Hepatocyte (in vitro differentiated cells): ENCODE measurements at regions not wholly inside any gene's neighbourhood (a gene's known extent, or its start where the extent isn't known, plus 50 kb on each side); places are given as distances from the start of the nearest gene placed in this dataset.

ENCODE experiments used
- DNase-seq: peaks from one replicate; pipeline ENCODE4 v3.0.0-alpha.2; 2016; ENCODE audit warnings: low spot score
- H2AFZ ChIP-seq: fragments of 200-600 bp; sonication (generic); 2 replicates; pipeline ENCODE4 v1.6.0; 2016; ENCODE audit warnings: antibody characterized with exemption, mild to moderate bottlenecking
- H3K27ac ChIP-seq: fragments of 200-600 bp; sonication (generic); 2 replicates; pipeline ENCODE4 v1.5.1; 2016; ENCODE audit warnings: mild to moderate bottlenecking
- H3K27me3 ChIP-seq: fragments of 200-600 bp; sonication (generic); 2 replicates; pipeline ENCODE4 v1.6.1; 2016
- H3K36me3 ChIP-seq: fragments of 200-600 bp; sonication (generic); replicated peaks from 2 replicates; pipeline ENCODE4 v1.5.1; 2016; ENCODE audit warnings: low read depth; ENCODE audit not compliant: insufficient read depth
- H3K4me1 ChIP-seq: fragments of 200-600 bp; sonication (generic); 2 replicates; pipeline ENCODE4 v1.5.1; 2016; ENCODE audit warnings: mild to moderate bottlenecking, moderate library complexity; ENCODE audit not compliant: insufficient read depth
- H3K4me2 ChIP-seq: fragments of 200-600 bp; sonication (generic); 2 replicates; pipeline ENCODE4 v1.6.0; 2016
- H3K4me3 ChIP-seq: fragments of 200-600 bp; sonication (generic); 2 replicates; pipeline ENCODE4 v1.5.1; 2016; ENCODE audit warnings: mild to moderate bottlenecking
- H3K79me2 ChIP-seq: fragments of 200-600 bp; sonication (generic); 2 replicates; pipeline ENCODE4 v1.6.0; 2017; ENCODE audit warnings: mild to moderate bottlenecking
- H3K9me2 ChIP-seq: fragments of 200-600 bp; sonication (generic); replicated peaks from 2 replicates; pipeline ENCODE4 v1.6.0; 2017; ENCODE audit warnings: mild to moderate bottlenecking; ENCODE audit not compliant: insufficient read depth
- H3K9me3 ChIP-seq: fragments of 200-600 bp; sonication (generic); 2 replicates; pipeline ENCODE4 v1.5.1; 2016; ENCODE audit warnings: low read depth, mild to moderate bottlenecking
- H4K20me1 ChIP-seq: fragments of 200-600 bp; sonication (generic); 2 replicates; pipeline ENCODE4 v1.6.0; 2016; ENCODE audit warnings: mild to moderate bottlenecking; ENCODE audit not compliant: insufficient read depth, poor library complexity, severe bottlenecking
- EZH2 ChIP-seq: fragments of 200-600 bp; sonication (generic); IDR thresholded peaks from 2 replicates; pipeline ENCODE4 v1.6.1; 2016; ENCODE audit warnings: antibody characterized with exemption, mild to moderate bottlenecking, borderline replicate concordance
- EZH2phosphoT487 ChIP-seq: fragments of 200-600 bp; sonication (generic); IDR thresholded peaks from one replicate; pipeline ENCODE4 v1.6.1; 2018; ENCODE audit warnings: antibody characterized with exemption, mild to moderate bottlenecking, low read depth, moderate library complexity; ENCODE audit not compliant: unreplicated experiment, severe bottlenecking
- WGBS: methylation state at CpG from one replicate; pipeline ENCODE4 v1.1.6; 2016; ENCODE audit warnings: low lambda C conversion rate; ENCODE audit errors: missing lambda C conversion rate; 5-methylcytosine and 5-hydroxymethylcytosine counted together
- TF ChIP-seq, protein P1 (sequence below): fragments of 200-600 bp; sonication (generic); IDR thresholded peaks from 2 replicates; pipeline ENCODE4 v1.5.1; 2016; ENCODE audit warnings: antibody characterized with exemption, mild to moderate bottlenecking; ENCODE audit not compliant: poor library complexity

DNA sequence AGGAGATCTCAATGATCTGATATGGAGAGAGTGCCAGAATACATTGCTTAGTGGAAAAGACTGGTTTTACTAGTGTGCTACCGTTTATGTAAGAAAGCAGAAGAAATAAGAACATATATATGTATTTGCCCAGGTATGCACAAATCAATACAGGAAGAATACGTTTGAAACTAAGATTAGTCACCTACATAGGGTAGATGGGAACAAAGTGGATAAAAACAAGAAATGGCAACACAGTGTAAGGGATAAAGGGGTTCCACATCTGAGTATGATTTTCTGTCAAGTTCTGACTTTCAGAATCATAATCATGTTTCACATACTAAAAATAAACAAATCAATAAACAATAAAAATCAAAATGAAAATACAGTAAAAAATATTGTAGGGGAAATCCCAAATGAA lies 148.6 kb upstream of the NAMPT start:
- WGBS, result 77% methylated on average over 2 of the region's 2 CpGs
- Histone ChIP-seq H3K4me1 (no peaks in the 10 kb centered on the region), H3K79me2 (no peaks in the 10 kb centered on the region), H2AFZ (no peak overlapping the region), H3K9me2 (no peaks in the 10 kb centered on the region), H3K4me2 (no peak overlapping the region), H4K20me1 (no peaks in the 10 kb centered on the region), H3K4me3 (no peak overlapping the region), H3K36me3 (no peaks in the 10 kb centered on the region), H3K27me3 (no peaks in the 10 kb centered on the region), H3K27ac (no peak overlapping the region), H3K9me3 (no peaks in the 10 kb centered on the region)
- no peak for DNase-seq
- TF ChIP-seq EZH2 (no peak), EZH2phosphoT487 (no peak)
- TF ChIP-seq, protein P1, sequence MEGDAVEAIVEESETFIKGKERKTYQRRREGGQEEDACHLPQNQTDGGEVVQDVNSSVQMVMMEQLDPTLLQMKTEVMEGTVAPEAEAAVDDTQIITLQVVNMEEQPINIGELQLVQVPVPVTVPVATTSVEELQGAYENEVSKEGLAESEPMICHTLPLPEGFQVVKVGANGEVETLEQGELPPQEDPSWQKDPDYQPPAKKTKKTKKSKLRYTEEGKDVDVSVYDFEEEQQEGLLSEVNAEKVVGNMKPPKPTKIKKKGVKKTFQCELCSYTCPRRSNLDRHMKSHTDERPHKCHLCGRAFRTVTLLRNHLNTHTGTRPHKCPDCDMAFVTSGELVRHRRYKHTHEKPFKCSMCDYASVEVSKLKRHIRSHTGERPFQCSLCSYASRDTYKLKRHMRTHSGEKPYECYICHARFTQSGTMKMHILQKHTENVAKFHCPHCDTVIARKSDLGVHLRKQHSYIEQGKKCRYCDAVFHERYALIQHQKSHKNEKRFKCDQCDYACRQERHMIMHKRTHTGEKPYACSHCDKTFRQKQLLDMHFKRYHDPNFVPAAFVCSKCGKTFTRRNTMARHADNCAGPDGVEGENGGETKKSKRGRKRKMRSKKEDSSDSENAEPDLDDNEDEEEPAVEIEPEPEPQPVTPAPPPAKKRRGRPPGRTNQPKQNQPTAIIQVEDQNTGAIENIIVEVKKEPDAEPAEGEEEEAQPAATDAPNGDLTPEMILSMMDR, result no peak

- H3K27me3 ChIP-seq, result no peaks in the 10 kb centered on the region
- H3K36me3 ChIP-seq, result no peaks in the 10 kb centered on the region
- TF ChIP-seq, protein P1, result no peak
- no peak for TF ChIP-seq EZH2
- no peak for TF ChIP-seq EZH2phosphoT487
- WGBS, result 89% methylated on average over 4 of the region's 4 CpGs
- H3K4me1 ChIP-seq, result no peaks in the 10 kb centered on the region
- no peak overlapping the region for H3K4me2 ChIP-seq
- no peak for DNase-seq
- no peak overlapping the region for H2AFZ ChIP-seq
- H3K9me3 ChIP-seq, result no peaks in the 10 kb centered on the region
- no peak overlapping the region for H3K4me3 ChIP-seq
- H3K9me2 ChIP-seq, result no peaks in the 10 kb centered on the region
- H4K20me1 ChIP-seq, result no peaks in the 10 kb centered on the region
- no peaks in the 10 kb centered on the region for H3K79me2 ChIP-seq
- no peak overlapping the region for H3K27ac ChIP-seq
Measured at GRCh38 chr7:106430535-106431455, 146.0 kb upstream of the NAMPT start.

DNA sequence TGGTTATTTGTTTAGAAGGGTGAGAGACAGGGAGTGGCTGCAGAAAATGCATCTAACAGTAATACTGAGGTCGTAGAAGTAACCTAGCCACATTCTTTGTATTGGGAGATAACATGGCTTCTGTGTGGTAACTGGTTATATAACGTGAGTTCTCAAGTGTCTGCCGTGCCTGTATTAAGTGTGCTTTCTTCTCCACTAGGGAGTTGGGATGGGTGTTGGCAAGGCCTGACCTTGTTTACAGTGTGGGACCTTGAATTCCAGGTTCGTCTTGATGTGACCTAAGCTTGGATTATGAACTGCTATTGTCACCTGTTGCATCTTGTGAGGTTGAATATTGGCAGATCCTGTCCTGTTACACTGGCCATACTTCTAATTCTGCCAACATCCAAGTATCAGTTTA lies 145.3 kb upstream of the NAMPT start:
- H3K9me3 ChIP-seq, result no peaks in the 10 kb centered on the region
- DNase-seq, result no peak

More for the DNA sequence above, 145.3 kb upstream of the NAMPT start:
- H3K79me2 ChIP-seq, result no peaks in the 10 kb centered on the region
- no peak overlapping the region for H3K4me3 ChIP-seq
- H3K4me2 ChIP-seq, result no peak overlapping the region
- no peaks in the 10 kb centered on the region for H3K36me3 ChIP-seq
- H4K20me1 ChIP-seq, result no peaks in the 10 kb centered on the region
- 67% methylated on average over 4 of the region's 4 CpGs for WGBS
- no peak overlapping the region for H3K27ac ChIP-seq
- H3K27me3 ChIP-seq, result no peaks in the 10 kb centered on the region
- H3K4me1 ChIP-seq, result peaks cover 6% of the 10 kb centered on the region
- H3K9me2 ChIP-seq, result no peaks in the 10 kb centered on the region
- H2AFZ ChIP-seq, result no peak overlapping the region
- TF ChIP-seq, protein P1, result no peak
- TF ChIP-seq EZH2, result no peak
